WTC11 (cell line): ENCODE measurements at regions not wholly inside any gene's neighbourhood (a gene's known extent, or its start where the extent isn't known, plus 50 kb on each side); places are given as distances from the start of the nearest gene placed in this dataset.

ENCODE experiments used
- ATAC-seq: fragments of 200-7000 bp; cut with Tn5 transposase; 2 replicates; pipeline ENCODE4 v1.10.0; 2021; ENCODE audit warnings: mild to moderate bottlenecking, moderate library complexity
- CTCF ChIA-PET: fragments of 300-600 bp; sonication (Branson Sonifier 250); formaldehyde crosslinking; loops from one replicate; lab custom pipeline; 2021; ENCODE audit warnings: antibody characterized with exemption; lab: Charles Lee
- POLR2A ChIA-PET: fragments of 350-600 bp; sonication (Branson Sonifier 250); formaldehyde crosslinking; loops from one replicate; lab custom pipeline; 2021; ENCODE audit warnings: antibody characterized with exemption; lab: Charles Lee
- DNase-seq: peaks from one replicate; pipeline ENCODE4 v3.0.0; 2021; ENCODE audit warnings: low spot score
- H3K27ac Mint-ChIP-seq: 2 replicates; pipeline ENCODE4 v1.8.0; 2021; ENCODE audit warnings: mixed read lengths
- H3K27me3 Mint-ChIP-seq: 2 replicates; pipeline ENCODE4 v1.8.0; 2021; ENCODE audit warnings: low read depth, mild to moderate bottlenecking, moderate library complexity, mixed read lengths
- H3K36me3 Mint-ChIP-seq: 2 replicates; pipeline ENCODE4 v1.8.0; 2021; ENCODE audit warnings: mixed read lengths
- H3K4me1 Mint-ChIP-seq: 2 replicates; pipeline ENCODE4 v1.8.0; 2022; ENCODE audit warnings: mixed read lengths
- H3K4me3 Mint-ChIP-seq: 2 replicates; pipeline ENCODE4 v1.8.0; 2021; ENCODE audit warnings: mild to moderate bottlenecking, moderate library complexity, mixed read lengths
- H3K9me3 Mint-ChIP-seq: 2 replicates; pipeline ENCODE4 v1.8.0; 2021; ENCODE audit warnings: mixed read lengths
- ATF6 ChIP-seq: sonication (generic); formaldehyde crosslinking; IDR thresholded peaks from 2 replicates; pipeline ENCODE4 v1.8.1; 2023; ENCODE audit warnings: mild to moderate bottlenecking, missing genetic modification reagents
- ELF4 ChIP-seq: sonication (generic); formaldehyde crosslinking; IDR thresholded peaks from 2 replicates; pipeline ENCODE4 v1.8.1; 2022; ENCODE audit warnings: low read depth, mild to moderate bottlenecking, moderate library complexity, missing genetic modification reagents
- GTF2I ChIP-seq: fragments of 250-450 bp; sonication (Bioruptor Pico); conservative IDR thresholded peaks from 2 replicates; pipeline ENCODE4 v1.4.0; 2021; ENCODE audit warnings: mild to moderate bottlenecking
- HMGXB4 ChIP-seq: sonication (generic); formaldehyde crosslinking; IDR thresholded peaks from 2 replicates; pipeline ENCODE4 v1.8.1; 2023; ENCODE audit warnings: mild to moderate bottlenecking, moderate library complexity, missing genetic modification reagents
- IRF2 ChIP-seq: sonication (generic); formaldehyde crosslinking; IDR thresholded peaks from 2 replicates; pipeline ENCODE4 v1.8.0; 2022; ENCODE audit warnings: low read depth, missing genetic modification reagents, borderline replicate concordance
- JAZF1 ChIP-seq: fragments of 250-450 bp; sonication (Bioruptor Pico); IDR thresholded peaks from 2 replicates; pipeline ENCODE4 v1.9.0; 2021; ENCODE audit warnings: moderate library complexity, mild to moderate bottlenecking, inconsistent platforms
- PREB ChIP-seq: sonication (generic); formaldehyde crosslinking; IDR thresholded peaks from 2 replicates; pipeline ENCODE4 v1.8.1; 2022; ENCODE audit warnings: mild to moderate bottlenecking, missing genetic modification reagents, moderate library complexity, borderline replicate concordance
- RORB ChIP-seq: fragments of 250-450 bp; sonication (Bioruptor Pico); IDR thresholded peaks from 2 replicates; pipeline ENCODE4 v1.9.0; 2021; ENCODE audit warnings: mild to moderate bottlenecking
- SMAD4 ChIP-seq: sonication (generic); formaldehyde crosslinking; IDR thresholded peaks from 2 replicates; pipeline ENCODE4 v1.8.0; 2022; ENCODE audit warnings: mild to moderate bottlenecking, missing genetic modification reagents
- TEAD1 ChIP-seq: sonication (generic); formaldehyde crosslinking; IDR thresholded peaks from 2 replicates; pipeline ENCODE4 v1.8.0; 2022; ENCODE audit warnings: mild to moderate bottlenecking, missing genetic modification reagents
- USF2 ChIP-seq: sonication (generic); formaldehyde crosslinking; IDR thresholded peaks from 2 replicates; pipeline ENCODE4 v1.8.1; 2023; ENCODE audit warnings: mild to moderate bottlenecking, missing genetic modification reagents, moderate library complexity
- ZBTB43 ChIP-seq: sonication (generic); formaldehyde crosslinking; IDR thresholded peaks from 2 replicates; pipeline ENCODE4 v1.8.1; 2023; ENCODE audit warnings: mild to moderate bottlenecking, missing genetic modification reagents
- TF ChIP-seq, protein P1 (sequence below): fragments of 250-450 bp; sonication (Bioruptor Pico); IDR thresholded peaks from 2 replicates; pipeline ENCODE4 v1.9.0; 2021; ENCODE audit warnings: mild to moderate bottlenecking, borderline replicate concordance
- TF ChIP-seq, protein P2 (sequence below): sonication (generic); formaldehyde crosslinking; conservative IDR thresholded peaks from 2 replicates; pipeline ENCODE4 v1.8.1; 2023; ENCODE audit warnings: mild to moderate bottlenecking, low read depth, missing genetic modification reagents, moderate library complexity
- TF ChIP-seq, protein P3 (sequence below): sonication (generic); formaldehyde crosslinking; conservative IDR thresholded peaks from 2 replicates; pipeline ENCODE4 v1.8.1; 2022; ENCODE audit warnings: mild to moderate bottlenecking, missing genetic modification reagents
- TF ChIP-seq, protein P4 (sequence below): sonication (generic); formaldehyde crosslinking; IDR thresholded peaks from 2 replicates; pipeline ENCODE4 v1.8.0; 2023; ENCODE audit warnings: mild to moderate bottlenecking, missing genetic modification reagents

DNA sequence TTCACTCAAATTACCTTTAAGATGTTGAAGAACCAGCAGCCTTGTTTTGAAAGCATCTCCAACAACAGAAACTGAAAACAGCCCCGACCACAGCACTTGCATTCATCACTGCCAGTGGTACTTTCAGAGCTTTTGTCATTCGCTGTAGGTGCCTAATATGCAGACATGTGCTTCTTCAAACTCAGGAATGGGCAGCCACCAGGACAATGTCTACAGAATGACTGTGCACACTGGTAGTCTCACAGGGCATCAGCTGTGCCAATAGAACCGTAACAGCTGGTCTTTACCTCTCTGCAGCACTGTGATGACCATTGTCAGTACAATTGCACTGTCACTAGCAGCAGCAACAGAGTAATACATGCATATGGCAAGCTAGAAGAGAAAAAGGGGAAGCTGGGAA lies 1149.7 kb downstream of the STPG2 start (continued):
- TF ChIP-seq, protein P1, sequence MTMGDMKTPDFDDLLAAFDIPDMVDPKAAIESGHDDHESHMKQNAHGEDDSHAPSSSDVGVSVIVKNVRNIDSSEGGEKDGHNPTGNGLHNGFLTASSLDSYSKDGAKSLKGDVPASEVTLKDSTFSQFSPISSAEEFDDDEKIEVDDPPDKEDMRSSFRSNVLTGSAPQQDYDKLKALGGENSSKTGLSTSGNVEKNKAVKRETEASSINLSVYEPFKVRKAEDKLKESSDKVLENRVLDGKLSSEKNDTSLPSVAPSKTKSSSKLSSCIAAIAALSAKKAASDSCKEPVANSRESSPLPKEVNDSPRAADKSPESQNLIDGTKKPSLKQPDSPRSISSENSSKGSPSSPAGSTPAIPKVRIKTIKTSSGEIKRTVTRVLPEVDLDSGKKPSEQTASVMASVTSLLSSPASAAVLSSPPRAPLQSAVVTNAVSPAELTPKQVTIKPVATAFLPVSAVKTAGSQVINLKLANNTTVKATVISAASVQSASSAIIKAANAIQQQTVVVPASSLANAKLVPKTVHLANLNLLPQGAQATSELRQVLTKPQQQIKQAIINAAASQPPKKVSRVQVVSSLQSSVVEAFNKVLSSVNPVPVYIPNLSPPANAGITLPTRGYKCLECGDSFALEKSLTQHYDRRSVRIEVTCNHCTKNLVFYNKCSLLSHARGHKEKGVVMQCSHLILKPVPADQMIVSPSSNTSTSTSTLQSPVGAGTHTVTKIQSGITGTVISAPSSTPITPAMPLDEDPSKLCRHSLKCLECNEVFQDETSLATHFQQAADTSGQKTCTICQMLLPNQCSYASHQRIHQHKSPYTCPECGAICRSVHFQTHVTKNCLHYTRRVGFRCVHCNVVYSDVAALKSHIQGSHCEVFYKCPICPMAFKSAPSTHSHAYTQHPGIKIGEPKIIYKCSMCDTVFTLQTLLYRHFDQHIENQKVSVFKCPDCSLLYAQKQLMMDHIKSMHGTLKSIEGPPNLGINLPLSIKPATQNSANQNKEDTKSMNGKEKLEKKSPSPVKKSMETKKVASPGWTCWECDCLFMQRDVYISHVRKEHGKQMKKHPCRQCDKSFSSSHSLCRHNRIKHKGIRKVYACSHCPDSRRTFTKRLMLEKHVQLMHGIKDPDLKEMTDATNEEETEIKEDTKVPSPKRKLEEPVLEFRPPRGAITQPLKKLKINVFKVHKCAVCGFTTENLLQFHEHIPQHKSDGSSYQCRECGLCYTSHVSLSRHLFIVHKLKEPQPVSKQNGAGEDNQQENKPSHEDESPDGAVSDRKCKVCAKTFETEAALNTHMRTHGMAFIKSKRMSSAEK (CRISPR knock-in tag) = no peak
- TF ChIP-seq, protein P2, sequence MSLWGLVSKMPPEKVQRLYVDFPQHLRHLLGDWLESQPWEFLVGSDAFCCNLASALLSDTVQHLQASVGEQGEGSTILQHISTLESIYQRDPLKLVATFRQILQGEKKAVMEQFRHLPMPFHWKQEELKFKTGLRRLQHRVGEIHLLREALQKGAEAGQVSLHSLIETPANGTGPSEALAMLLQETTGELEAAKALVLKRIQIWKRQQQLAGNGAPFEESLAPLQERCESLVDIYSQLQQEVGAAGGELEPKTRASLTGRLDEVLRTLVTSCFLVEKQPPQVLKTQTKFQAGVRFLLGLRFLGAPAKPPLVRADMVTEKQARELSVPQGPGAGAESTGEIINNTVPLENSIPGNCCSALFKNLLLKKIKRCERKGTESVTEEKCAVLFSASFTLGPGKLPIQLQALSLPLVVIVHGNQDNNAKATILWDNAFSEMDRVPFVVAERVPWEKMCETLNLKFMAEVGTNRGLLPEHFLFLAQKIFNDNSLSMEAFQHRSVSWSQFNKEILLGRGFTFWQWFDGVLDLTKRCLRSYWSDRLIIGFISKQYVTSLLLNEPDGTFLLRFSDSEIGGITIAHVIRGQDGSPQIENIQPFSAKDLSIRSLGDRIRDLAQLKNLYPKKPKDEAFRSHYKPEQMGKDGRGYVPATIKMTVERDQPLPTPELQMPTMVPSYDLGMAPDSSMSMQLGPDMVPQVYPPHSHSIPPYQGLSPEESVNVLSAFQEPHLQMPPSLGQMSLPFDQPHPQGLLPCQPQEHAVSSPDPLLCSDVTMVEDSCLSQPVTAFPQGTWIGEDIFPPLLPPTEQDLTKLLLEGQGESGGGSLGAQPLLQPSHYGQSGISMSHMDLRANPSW (CRISPR knock-in tag) = no peak
- TF ChIP-seq GTF2I (CRISPR knock-in tag) (no peak), PREB (no peak), USF2 (no peak), JAZF1 (CRISPR knock-in tag) (no peak), HMGXB4 (CRISPR knock-in tag) (no peak), ELF4 (no peak), ATF6 (CRISPR knock-in tag) (no peak)

DNA sequence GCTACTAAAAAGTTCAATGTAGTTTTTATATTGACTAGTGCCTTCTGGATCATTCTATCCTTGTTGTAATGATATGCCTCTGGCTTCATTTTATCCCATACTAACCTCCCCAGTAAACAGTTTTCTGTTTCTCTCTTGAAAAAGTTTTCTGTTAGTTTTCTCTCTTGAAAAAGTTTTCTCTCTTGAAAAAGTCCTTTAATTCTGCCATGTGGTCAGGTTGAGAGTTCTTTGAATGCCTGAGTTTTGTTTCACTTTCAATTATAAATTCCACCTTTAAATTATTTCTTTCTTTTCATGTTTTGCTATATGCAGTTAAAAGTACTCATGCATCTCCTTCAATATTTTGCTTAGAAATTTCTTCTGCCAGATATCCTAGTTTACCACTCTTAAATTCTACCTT lies 1139.6 kb downstream of the STPG2 start:
- H3K4me1 Mint-ChIP-seq = peaks cover 18% of the 10 kb centered on the region
- TF ChIP-seq, protein P3, sequence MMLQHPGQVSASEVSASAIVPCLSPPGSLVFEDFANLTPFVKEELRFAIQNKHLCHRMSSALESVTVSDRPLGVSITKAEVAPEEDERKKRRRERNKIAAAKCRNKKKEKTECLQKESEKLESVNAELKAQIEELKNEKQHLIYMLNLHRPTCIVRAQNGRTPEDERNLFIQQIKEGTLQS = no peak
- TF ChIP-seq IRF2 (CRISPR knock-in tag) (no peak), ZBTB43 (CRISPR knock-in tag) (no peak), RORB (no peak), TEAD1 (CRISPR knock-in tag) (no peak), SMAD4 (CRISPR knock-in tag) (no peak)
- TF ChIP-seq, protein P4, sequence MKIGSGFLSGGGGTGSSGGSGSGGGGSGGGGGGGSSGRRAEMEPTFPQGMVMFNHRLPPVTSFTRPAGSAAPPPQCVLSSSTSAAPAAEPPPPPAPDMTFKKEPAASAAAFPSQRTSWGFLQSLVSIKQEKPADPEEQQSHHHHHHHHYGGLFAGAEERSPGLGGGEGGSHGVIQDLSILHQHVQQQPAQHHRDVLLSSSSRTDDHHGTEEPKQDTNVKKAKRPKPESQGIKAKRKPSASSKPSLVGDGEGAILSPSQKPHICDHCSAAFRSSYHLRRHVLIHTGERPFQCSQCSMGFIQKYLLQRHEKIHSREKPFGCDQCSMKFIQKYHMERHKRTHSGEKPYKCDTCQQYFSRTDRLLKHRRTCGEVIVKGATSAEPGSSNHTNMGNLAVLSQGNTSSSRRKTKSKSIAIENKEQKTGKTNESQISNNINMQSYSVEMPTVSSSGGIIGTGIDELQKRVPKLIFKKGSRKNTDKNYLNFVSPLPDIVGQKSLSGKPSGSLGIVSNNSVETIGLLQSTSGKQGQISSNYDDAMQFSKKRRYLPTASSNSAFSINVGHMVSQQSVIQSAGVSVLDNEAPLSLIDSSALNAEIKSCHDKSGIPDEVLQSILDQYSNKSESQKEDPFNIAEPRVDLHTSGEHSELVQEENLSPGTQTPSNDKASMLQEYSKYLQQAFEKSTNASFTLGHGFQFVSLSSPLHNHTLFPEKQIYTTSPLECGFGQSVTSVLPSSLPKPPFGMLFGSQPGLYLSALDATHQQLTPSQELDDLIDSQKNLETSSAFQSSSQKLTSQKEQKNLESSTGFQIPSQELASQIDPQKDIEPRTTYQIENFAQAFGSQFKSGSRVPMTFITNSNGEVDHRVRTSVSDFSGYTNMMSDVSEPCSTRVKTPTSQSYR (CRISPR knock-in tag) = no peak
- no peaks in the 10 kb centered on the region for H3K27me3 Mint-ChIP-seq
- ChIA-PET POLR2A (no interaction called here), CTCF (no interaction called here)
- H3K9me3 Mint-ChIP-seq = no peaks in the 10 kb centered on the region
- H3K36me3 Mint-ChIP-seq = no peaks in the 10 kb centered on the region
- no peak overlapping the region for H3K4me3 Mint-ChIP-seq
- no peak overlapping the region for H3K27ac Mint-ChIP-seq
- ATAC-seq (no peak), DNase-seq (no peak)
